ENCODE measurements at regions not wholly inside any gene's neighbourhood (a gene's known extent, or its start where the extent isn't known, plus 50 kb on each side); places are given as distances from the start of the nearest gene placed in this dataset.

DNA sequence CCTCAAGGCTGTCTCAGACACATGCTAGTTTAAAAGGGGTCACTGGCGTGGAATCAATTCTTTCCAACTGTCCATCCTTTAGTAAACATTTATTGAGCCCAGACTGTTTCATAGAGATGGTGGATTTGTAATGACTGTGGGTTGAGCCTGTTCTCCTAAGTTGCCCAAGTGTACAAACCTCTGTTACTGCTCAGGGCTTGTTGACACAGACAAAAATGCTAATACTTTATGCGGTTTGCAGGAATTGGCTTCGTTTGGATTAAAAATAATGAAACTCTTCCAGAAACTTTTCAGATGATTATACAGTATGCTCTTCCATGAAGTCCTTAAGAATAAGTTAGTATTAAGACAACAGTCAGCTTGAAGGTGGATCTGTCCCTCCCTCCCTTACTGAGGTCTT is 83.6 kb upstream of the MGAT5 start:
- no peak for TF ChIP-seq ZNF274 (IDR thresholded peaks at IDR 0.05; ENCODE audit: low read depth, low read length)
- no peak for TF ChIP-seq YY1 (IDR thresholded peaks at IDR 0.05; ENCODE audit: insufficient read depth, insufficient read length)
